ENCODE measurements at regions not wholly inside any gene's neighbourhood (a gene's known extent, or its start where the extent isn't known, plus 50 kb on each side); places are given as distances from the start of the nearest gene placed in this dataset.

DNA sequence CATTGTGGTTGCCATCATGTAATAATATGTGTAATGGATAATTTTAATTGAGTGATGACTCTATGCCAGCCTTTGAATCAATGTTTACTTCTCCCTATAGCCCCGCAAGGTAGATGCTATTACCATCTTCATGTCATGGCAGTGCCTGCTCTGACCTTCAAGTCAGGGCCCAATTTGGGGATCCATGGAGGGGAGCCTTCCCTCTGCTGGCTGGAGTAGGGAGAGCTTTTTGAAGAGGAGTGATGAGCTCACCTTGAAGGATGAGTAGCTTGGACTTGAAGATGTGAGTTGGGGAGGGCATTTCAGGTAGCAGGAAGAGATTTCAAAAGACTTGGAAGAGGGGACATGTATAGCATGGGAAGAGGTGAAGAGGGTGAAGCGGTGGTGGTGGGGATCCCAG is 189.2 kb downstream of the FOXD2 start:
- no peaks in the 10 kb centered on the region for H3K9me3 ChIP-seq (ENCODE audit: control insufficient read depth in 2 of 3, insufficient read depth in 1 of 3, low read length in 3 of 3)
- H3K4me3 ChIP-seq (ENCODE audit: low read length in 3 of 3): no peak overlapping the region
- H3K27ac ChIP-seq (ENCODE audit: low read depth in 2 of 2, low read length in 2 of 2): no peak overlapping the region
- intact Hi-C loops (cut with DNase I): no loop called here
- FAIRE-seq: no peak
- DNase-seq: no peak
- peaks cover 0 to 3% (median 0%) of the 10 kb centered on the region in 3 donors for H3K4me1 ChIP-seq (ENCODE audit: control insufficient read depth in 2 of 3, insufficient read depth in 2 of 3, low read depth in 1 of 3, low read length in 3 of 3)
- TF ChIP-seq, protein P1, sequence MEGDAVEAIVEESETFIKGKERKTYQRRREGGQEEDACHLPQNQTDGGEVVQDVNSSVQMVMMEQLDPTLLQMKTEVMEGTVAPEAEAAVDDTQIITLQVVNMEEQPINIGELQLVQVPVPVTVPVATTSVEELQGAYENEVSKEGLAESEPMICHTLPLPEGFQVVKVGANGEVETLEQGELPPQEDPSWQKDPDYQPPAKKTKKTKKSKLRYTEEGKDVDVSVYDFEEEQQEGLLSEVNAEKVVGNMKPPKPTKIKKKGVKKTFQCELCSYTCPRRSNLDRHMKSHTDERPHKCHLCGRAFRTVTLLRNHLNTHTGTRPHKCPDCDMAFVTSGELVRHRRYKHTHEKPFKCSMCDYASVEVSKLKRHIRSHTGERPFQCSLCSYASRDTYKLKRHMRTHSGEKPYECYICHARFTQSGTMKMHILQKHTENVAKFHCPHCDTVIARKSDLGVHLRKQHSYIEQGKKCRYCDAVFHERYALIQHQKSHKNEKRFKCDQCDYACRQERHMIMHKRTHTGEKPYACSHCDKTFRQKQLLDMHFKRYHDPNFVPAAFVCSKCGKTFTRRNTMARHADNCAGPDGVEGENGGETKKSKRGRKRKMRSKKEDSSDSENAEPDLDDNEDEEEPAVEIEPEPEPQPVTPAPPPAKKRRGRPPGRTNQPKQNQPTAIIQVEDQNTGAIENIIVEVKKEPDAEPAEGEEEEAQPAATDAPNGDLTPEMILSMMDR (IDR thresholded peaks at IDR 0.05; ENCODE audit: borderline replicate concordance, extremely low read depth, insufficient read depth): no peak
- no peaks in the 10 kb centered on the region for H3K36me3 ChIP-seq (ENCODE audit: control insufficient read depth in 2 of 3, insufficient read depth in 3 of 3, low read length in 3 of 3)
- H3K27me3 ChIP-seq (ENCODE audit: control insufficient read depth, insufficient read depth, low read length): no peaks in the 10 kb centered on the region
- no peak overlapping the region for H3K9ac ChIP-seq (ENCODE audit: low read length in 3 of 3)

DNA sequence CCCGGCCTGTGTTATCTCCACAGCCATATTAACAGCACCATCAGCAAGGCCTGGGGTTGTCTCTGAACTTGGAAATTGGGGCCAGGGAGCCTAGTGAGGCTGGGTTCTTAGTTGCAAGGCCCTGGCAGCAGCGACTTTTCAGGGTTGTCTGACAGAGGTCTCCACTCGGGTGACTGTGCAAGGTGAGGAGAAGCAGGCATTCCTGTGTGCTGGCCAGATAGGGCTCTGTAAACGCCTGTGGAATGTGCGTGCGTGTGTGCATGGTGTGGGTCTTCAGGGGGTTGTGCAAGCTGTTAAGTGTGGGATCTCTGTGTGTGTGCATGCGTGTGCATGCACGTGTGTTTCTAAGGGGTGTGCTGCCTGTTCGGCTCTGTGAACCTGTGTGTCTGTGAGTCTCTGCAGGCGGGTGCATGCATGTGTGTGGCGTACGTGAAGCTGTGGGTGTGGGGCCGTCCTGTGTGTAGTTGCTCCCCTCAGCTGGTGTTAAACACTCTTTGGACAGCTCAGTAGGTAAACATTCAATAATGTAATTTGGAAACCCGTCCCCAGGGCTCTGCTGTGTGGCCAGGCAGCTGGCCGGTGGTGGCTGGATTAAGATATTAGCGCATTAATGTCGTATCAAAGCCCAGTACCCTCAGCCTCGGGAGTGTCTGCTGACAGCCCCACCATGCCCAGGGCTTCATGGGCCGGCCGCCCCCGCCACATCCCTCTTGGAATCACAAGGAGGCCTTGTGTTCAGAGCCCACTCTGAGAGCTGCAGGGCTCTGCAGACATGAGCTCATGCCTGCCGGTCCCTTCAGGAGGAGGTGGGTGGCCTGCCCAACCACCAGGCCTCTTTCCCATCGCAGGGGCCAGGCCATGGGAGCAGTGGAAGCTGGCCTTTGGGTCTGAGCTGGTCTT is 189.9 kb downstream of the FOXD2 start:
- Histone ChIP-seq H3K9me3 (ENCODE audit: control insufficient read depth in 2 of 3, insufficient read depth in 1 of 3, low read length in 3 of 3) (no peaks in the 10 kb centered on the region), H3K9ac (ENCODE audit: low read length in 3 of 3) (no peak overlapping the region), H3K27me3 (ENCODE audit: control insufficient read depth, insufficient read depth, low read length) (no peaks in the 10 kb centered on the region), H3K27ac (ENCODE audit: low read depth in 2 of 2, low read length in 2 of 2) (no peak overlapping the region), H3K4me3 (ENCODE audit: low read length in 3 of 3) (no peak overlapping the region), H3K36me3 (ENCODE audit: control insufficient read depth in 2 of 3, insufficient read depth in 3 of 3, low read length in 3 of 3) (no peaks in the 10 kb centered on the region), H3K4me1 (ENCODE audit: control insufficient read depth in 2 of 3, insufficient read depth in 2 of 3, low read depth in 1 of 3, low read length in 3 of 3) (peaks cover 0 to 3% (median 0%) of the 10 kb centered on the region in 3 donors)
- DNase-seq (peak in 2 of 5 donors; percentile 22 to 43), FAIRE-seq (no peak)
- TF ChIP-seq, protein P1 (IDR thresholded peaks at IDR 0.05; ENCODE audit: borderline replicate concordance, extremely low read depth, insufficient read depth): no peak
- intact Hi-C loops (cut with DNase I): no loop called here

DNA sequence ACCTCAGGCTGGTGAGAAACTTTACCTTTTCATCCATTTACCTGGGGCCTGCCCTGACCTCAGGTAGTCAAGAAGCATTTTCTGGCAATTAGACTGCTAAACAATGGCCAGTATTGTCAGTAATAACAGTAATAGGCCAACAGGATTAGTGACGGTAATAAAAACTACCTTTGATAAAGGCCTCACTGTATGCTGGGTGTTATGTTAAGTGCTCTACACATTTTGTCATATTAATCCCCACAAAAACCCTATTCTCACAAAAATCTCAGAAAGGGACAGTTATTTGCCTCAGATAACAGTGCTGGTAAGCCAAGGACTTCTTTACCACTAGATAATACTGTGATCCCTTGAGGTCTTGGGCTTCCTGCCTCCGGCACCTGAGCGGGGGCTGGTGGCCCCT is 191.4 kb downstream of the FOXD2 start:
- no peak overlapping the region for H3K9ac ChIP-seq (ENCODE audit: low read length in 3 of 3)
- no peak overlapping the region for H3K4me3 ChIP-seq (ENCODE audit: low read length in 3 of 3)
- no peak overlapping the region for H3K27ac ChIP-seq (ENCODE audit: low read depth in 2 of 2, low read length in 2 of 2)
- DNase-seq (peak in 1 of 5 donors; percentile 13), FAIRE-seq (no peak)
- no peaks in the 10 kb centered on the region for H3K27me3 ChIP-seq (ENCODE audit: control insufficient read depth, insufficient read depth, low read length)
- intact Hi-C loops (cut with DNase I): no loop called here
- no peaks in the 10 kb centered on the region for H3K9me3 ChIP-seq (ENCODE audit: control insufficient read depth in 2 of 3, insufficient read depth in 1 of 3, low read length in 3 of 3)
- H3K36me3 ChIP-seq (ENCODE audit: control insufficient read depth in 2 of 3, insufficient read depth in 3 of 3, low read length in 3 of 3): no peaks in the 10 kb centered on the region
- H3K4me1 ChIP-seq (ENCODE audit: control insufficient read depth in 2 of 3, insufficient read depth in 2 of 3, low read depth in 1 of 3, low read length in 3 of 3): no peaks in the 10 kb centered on the region
- TF ChIP-seq, protein P1 (IDR thresholded peaks at IDR 0.05; ENCODE audit: borderline replicate concordance, extremely low read depth, insufficient read depth): no peak

All from kidney (tissue), 13 donors.